Vagina (tissue), 2 donors: ENCODE measurements at regions not wholly inside any gene's neighbourhood (a gene's known extent, or its start where the extent isn't known, plus 50 kb on each side); places are given as distances from the start of the nearest gene placed in this dataset.

Source experiments
- POLR2A ChIP-seq, 2 donors: fragments of 450-650 bp; IDR thresholded peaks; one replicate each; pipeline ENCODE4 v1.6.1; 2017; ENCODE audit warnings: antibody characterized with exemption in 2 of 2, mild to moderate bottlenecking in 2 of 2, moderate library complexity in 2 of 2
- POLR2AphosphoS5 ChIP-seq, 2 donors: sonication (generic); formaldehyde crosslinking; IDR thresholded peaks; one replicate each; pipeline ENCODE4 v1.9.0; 2017; ENCODE audit warnings: antibody characterized with exemption in 2 of 2, mild to moderate bottlenecking in 2 of 2, low read depth in 1 of 2; ENCODE audit not compliant: insufficient read depth in 1 of 2
- TF ChIP-seq, protein P1 (sequence below), 3 experiments: fragments of 450-650 bp in 2 of 3; fragments of 200-600 bp in 1 of 3; sonication (generic) in 1 of 3; IDR thresholded peaks; one replicate each; pipeline ENCODE4 v1.5.1; 2017 to 2019; ENCODE audit warnings: antibody characterized with exemption in 3 of 3, mild to moderate bottlenecking in 2 of 3, moderate library complexity in 2 of 3

DNA sequence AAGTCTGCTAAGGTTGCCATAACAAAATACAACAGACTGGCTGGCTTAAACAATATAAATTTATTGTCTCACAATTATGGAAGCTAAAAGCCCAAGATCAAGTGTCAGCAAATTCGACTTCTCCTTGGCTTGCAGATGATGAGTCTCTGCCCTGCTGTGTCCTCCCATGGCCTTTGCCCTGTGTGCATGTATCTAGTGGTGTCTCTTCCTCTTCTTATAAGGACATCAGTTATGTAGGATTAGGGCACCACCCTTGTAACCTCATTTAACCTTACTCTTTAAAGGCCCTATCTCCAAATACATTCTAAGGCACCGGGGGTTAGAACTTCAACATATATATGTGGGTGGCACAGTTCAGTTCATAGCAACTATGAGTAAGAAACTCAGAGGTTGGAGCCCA lies 157.9 kb upstream of the RASA1 start:
- TF ChIP-seq, protein P1, sequence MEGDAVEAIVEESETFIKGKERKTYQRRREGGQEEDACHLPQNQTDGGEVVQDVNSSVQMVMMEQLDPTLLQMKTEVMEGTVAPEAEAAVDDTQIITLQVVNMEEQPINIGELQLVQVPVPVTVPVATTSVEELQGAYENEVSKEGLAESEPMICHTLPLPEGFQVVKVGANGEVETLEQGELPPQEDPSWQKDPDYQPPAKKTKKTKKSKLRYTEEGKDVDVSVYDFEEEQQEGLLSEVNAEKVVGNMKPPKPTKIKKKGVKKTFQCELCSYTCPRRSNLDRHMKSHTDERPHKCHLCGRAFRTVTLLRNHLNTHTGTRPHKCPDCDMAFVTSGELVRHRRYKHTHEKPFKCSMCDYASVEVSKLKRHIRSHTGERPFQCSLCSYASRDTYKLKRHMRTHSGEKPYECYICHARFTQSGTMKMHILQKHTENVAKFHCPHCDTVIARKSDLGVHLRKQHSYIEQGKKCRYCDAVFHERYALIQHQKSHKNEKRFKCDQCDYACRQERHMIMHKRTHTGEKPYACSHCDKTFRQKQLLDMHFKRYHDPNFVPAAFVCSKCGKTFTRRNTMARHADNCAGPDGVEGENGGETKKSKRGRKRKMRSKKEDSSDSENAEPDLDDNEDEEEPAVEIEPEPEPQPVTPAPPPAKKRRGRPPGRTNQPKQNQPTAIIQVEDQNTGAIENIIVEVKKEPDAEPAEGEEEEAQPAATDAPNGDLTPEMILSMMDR (IDR thresholded peaks at IDR 0.05), result no peak
- TF ChIP-seq POLR2AphosphoS5 (IDR thresholded peaks at IDR 0.05; ENCODE audit: insufficient read depth in 1 of 2, low read depth in 1 of 2) (no peak), POLR2A (IDR thresholded peaks at IDR 0.05) (no peak)
